Kidney tubule cell (primary cell): ENCODE measurements at regions not wholly inside any gene's neighbourhood (a gene's known extent, or its start where the extent isn't known, plus 50 kb on each side); places are given as distances from the start of the nearest gene placed in this dataset.
A peak's percentile ranks its signal among the peaks of the same experiment; 100 is the strongest.

ENCODE experiments used
- DNase-seq: peaks from one replicate; pipeline ENCODE4 v3.0.0-alpha.2; 2018; ENCODE audit warnings: low spot score

GRCh38 chr12:116651089-116651488 is 86.8 kb downstream of the SPRING1 start:
- no peak for DNase-seq

GRCh38 chr12:116650585-116651087 is 87.2 kb downstream of the SPRING1 start:
- no peak for DNase-seq

- DNase-seq = no peak
Measured at GRCh38 chr12:116650062-116650461, 87.8 kb downstream of the SPRING1 start.

GRCh38 chr12:116647813-116648212 is 88.6 kb downstream of the MAP1LC3B2 start:
- DNase-seq = no peak

GRCh38 chr12:116646901-116647300 is 87.7 kb downstream of the MAP1LC3B2 start:
- no peak for DNase-seq

- no peak for DNase-seq
Measured at GRCh38 chr12:116644806-116645205, 85.6 kb downstream of the MAP1LC3B2 start.

GRCh38 chr12:116642683-116643082 is 83.5 kb downstream of the MAP1LC3B2 start:
- no peak for DNase-seq

- DNase-seq = no peak
Measured at GRCh38 chr12:116642106-116642505, 82.9 kb downstream of the MAP1LC3B2 start.

- DNase-seq = no peak
Measured at GRCh38 chr12:116640281-116640680, 81.1 kb downstream of the MAP1LC3B2 start.

- DNase-seq = no peak
Measured at GRCh38 chr12:116639765-116640164, 80.6 kb downstream of the MAP1LC3B2 start.

GRCh38 chr12:116638376-116638775 is 79.2 kb downstream of the MAP1LC3B2 start:
- no peak for DNase-seq

GRCh38 chr12:116637589-116638150 is 78.5 kb downstream of the MAP1LC3B2 start:
- no peak for DNase-seq

- no peak for DNase-seq
Measured at GRCh38 chr12:116636608-116637519, 77.7 kb downstream of the MAP1LC3B2 start.

- DNase-seq = no peak
Measured at GRCh38 chr12:116635487-116635886, 76.3 kb downstream of the MAP1LC3B2 start.

GRCh38 chr12:116633476-116633875 is 74.3 kb downstream of the MAP1LC3B2 start:
- DNase-seq = no peak

- DNase-seq = peak; percentile 66
Measured at GRCh38 chr12:116631619-116632018, 72.4 kb downstream of the MAP1LC3B2 start.

GRCh38 chr12:116630762-116631161 is 71.6 kb downstream of the MAP1LC3B2 start:
- DNase-seq = no peak

- no peak for DNase-seq
Measured at GRCh38 chr12:116629480-116629879, 70.3 kb downstream of the MAP1LC3B2 start.

GRCh38 chr12:116628989-116629388 is 69.8 kb downstream of the MAP1LC3B2 start:
- no peak for DNase-seq

GRCh38 chr12:116628450-116628793 is 69.2 kb downstream of the MAP1LC3B2 start:
- no peak for DNase-seq
